Raji (cell line): ENCODE measurements at regions not wholly inside any gene's neighbourhood (a gene's known extent, or its start where the extent isn't known, plus 50 kb on each side); places are given as distances from the start of the nearest gene placed in this dataset.

Experiments
- POLR2A ChIP-seq: IDR thresholded peaks from 2 replicates; pipeline ENCODE4 v1.6.1; 2011; ENCODE audit warnings: low read depth, low read length, control low read depth; ENCODE audit not compliant: insufficient read depth

DNA sequence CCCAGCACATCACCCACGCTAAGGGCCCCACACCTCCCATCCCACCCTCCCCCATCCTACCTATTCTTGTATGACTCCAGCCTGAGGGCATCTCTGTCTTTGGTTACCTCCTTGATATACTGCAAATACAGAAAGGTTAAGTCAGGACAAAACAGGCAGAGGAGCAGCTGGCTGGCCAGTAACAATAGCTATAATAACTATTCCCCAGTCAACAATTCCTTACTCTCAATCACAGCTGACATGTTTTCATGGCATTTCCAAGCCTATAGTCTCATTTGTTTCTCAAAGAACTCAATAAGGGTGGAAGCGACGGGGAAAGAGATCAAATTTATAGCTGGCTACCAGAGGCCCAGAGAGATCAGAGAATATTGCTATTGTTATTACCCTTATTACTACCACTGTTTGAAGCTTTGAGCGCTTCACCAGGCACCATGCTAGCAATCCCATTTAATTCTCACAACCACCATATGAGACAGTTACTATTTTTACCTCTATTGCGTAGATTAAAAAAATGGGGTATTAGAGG lies 93.0 kb upstream of the C2CD4B start:
- TF ChIP-seq POLR2A, result no peak

DNA sequence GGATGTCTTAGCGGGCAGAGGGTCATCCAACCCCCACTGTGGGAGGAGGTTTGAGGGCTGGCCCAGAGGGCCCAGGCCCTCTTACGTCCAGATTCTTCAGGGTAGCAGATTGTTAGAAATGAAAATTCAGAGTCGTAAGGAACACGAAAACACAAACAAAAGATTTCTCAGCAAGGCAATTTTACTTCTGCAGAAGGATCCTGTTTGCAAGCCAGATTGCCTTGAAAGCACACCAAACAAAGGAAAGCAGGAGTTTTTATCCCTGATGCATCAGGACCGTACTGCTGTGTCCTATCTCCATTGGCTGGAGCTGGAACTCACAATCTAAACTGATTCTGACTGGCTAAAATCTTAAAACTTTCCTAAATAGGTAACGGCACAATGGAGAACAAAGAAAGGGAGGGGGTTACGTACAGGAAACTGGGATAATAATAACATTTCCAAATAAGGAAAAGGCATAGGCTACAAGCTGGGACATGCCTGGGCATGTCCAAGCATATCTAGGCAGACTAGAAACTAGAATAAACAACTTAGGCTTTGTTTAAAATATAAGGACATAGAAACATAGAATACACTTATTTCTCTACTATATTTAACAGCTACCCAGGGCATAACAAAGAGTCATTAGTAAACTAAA lies 97.3 kb upstream of the C2CD4B start:
- no peak for TF ChIP-seq POLR2A

DNA sequence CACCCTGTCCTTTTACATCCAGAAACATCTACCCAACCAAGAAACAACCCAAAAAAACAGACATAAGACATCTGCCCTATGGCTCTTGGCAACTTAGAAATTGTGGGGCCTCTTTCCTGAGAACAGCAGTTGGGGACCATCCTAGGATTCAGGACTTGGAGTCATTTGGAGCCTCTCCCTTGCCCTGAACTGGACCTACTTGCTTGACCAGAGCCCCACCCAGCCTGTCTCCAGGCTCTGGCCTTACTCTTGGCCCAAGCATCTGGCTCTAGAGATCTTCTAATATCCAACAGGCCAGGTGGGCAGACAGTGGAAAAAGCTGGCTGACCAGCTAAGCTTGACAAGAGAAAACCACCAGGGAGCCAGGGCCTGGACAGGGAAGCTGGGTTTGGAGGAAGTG lies 99.1 kb upstream of the C2CD4B start:
- no peak for TF ChIP-seq POLR2A

DNA sequence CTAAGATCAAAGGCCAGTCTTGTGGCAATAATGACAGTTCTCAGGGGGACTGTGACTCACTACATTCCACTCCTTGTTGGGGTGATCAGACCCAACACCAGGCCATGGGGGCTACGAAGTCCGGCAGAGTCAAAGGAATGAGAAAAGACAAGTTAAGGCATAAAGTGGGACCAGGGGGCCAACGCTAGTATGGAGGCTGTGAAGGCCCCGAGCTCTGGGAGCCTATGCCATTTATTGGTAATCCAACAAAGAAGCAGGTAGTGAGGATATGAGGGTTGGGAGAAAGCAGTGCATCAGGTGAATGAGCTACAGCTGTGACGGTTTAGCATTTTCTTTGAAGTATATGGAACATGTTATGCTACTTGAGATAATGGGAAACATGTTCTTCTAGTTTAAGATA lies 104.4 kb upstream of the C2CD4B start:
- no peak for TF ChIP-seq POLR2A

DNA sequence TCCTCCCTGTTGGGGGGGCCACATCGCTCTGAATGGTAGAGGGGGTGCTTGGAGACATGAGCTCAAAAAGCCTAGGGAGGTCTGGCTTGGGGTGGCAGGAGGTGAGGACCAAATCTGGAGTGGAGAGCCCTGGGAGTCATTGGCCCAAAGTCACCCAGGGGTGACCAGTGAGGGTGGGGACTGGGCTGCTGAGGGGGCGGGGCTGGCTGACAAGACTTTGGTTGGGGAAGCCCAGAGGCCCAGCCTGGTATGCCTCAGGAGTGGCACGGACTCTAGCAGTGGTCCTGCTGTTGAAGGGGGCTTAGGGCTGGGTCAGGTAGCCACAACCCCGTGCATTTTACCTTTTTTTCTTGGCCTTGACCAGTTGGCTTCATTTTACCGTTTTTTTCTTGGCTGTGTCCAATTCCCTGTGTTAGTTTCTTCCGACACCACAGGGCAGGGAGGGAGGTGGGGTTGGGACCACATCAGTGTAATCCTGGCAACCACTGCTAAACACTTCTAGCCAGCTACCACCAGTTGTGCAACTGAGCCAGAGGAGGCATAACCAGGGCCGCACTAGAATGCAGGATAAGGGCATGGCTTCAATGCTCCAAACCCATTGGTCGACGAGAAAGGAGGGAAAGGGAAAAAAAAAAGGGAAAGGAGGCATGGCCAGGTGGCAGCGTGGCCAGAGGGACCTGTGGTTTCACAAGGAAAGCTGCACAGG lies 105.3 kb upstream of the C2CD4B start:
- TF ChIP-seq POLR2A, result no peak

DNA sequence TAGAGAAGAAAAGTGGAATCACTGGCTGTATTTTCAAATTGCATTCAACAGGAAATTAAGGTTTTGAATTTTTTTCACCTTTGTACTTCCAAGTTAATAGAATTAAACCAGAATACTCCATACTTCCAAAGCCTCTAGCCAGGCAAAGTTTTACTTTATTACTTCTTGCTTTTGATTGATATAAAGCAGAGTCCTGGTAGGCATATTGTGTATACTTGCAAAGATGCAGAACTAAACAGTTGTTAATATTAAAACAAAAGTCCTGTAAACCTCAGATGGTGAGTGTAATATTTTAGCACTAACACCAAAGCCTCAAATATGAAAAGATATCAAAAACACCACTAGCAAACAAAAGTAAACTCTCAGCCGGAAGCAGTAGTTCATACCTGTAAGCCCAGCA lies 107.2 kb upstream of the C2CD4B start:
- no peak for TF ChIP-seq POLR2A

DNA sequence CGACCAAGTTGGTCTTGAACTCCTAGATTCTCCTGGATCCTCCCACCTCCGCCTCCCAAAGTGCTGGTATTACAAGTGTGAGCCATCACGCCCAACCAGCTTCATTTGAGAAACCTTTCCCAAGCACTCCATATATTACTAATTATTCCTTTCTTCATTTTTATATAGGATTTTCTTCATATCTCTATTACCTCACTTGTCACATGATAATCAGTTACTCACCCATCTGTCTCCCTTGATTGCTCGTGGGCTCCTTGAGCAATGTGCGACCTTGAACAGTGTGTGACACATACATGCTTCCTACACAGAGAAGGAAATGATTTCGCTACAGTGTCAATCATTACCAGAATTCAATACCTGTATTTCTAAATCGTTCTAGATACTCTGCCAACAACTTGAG lies 110.7 kb upstream of the C2CD4B start:
- TF ChIP-seq POLR2A, result no peak

DNA sequence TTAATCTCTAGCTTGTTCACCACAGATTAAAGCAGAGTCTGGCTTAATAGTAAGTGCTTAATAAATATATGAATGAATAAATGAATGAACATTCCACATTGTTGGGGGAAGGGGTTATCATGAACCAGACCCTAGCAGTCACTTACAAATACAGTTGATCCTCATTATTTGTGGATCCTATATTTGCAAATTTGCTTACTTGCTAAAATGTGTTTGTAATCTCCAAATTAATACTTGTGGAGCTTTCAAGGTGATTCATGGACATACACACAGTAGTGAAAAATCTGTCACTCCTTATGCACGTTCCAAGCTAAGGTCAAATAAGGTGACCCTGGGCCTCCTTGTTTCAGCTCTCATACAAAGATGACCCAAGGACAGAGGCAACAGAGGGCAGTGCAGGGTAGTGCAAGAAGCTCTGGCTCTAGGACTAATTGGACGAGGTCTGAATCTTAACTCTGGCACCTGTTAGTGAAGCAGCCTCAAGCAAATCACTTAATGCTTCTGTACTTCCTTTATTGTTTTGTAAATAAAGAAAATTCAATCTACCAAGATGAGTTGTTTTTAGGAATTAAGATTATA lies 112.8 kb upstream of the C2CD4B start:
- TF ChIP-seq POLR2A, result no peak

DNA sequence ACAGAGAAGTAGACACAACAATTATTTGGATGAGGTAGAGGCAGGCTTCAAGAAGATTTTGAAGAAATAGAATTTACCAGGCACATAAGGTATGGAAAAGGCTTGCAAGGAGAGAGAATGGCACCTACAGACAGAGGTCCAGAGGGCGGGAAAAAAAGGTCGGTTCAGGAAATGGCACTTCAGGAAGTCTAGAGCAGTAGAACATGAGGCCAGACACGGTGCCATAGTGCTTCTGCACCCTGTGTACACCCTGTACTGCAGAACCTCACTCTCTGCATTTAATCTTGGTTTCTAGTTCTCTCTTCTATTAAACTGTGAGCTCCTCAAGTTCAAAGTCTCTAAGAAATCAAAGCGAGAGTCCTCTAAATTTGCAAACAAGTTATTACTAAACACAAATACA lies 113.4 kb upstream of the C2CD4B start:
- TF ChIP-seq POLR2A, result no peak

DNA sequence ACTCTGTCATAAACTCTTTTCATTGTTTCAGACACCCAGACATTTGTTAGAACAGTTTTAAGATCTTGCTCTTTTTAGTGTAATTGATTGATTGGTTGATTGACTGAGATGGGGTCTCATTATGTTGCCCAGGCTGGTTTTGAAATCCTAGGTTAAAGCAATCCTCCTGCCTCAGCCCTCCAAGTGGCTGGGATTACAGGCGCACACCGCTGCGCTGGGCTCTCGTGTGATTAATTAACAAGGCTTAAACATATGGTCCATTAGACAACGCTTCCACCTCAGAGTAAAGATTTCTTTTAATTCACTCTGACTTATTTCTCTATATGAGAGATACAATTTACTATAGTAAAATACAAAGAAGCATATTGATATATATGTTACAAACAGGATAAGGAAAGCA lies 114.0 kb upstream of the C2CD4B start:
- TF ChIP-seq POLR2A, result no peak

DNA sequence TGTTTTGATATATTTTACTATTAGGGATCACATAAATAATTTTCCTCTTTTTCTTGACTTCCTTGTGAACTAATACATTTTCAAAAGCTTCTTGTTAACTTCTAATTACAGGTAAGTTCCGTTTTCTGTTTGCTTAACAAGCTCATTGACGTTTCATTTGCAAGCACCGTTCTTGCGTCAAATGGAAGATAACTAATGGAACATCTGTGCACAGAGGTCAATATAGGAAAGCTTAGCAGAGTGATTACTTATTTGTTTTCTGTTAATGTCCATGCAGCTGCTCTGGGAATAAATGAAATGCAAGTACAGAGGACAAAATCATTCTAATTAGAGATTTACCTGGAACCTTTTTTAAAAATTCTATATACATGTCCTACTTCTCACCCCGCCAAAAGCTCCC lies 115.5 kb upstream of the C2CD4B start:
- no peak for TF ChIP-seq POLR2A

DNA sequence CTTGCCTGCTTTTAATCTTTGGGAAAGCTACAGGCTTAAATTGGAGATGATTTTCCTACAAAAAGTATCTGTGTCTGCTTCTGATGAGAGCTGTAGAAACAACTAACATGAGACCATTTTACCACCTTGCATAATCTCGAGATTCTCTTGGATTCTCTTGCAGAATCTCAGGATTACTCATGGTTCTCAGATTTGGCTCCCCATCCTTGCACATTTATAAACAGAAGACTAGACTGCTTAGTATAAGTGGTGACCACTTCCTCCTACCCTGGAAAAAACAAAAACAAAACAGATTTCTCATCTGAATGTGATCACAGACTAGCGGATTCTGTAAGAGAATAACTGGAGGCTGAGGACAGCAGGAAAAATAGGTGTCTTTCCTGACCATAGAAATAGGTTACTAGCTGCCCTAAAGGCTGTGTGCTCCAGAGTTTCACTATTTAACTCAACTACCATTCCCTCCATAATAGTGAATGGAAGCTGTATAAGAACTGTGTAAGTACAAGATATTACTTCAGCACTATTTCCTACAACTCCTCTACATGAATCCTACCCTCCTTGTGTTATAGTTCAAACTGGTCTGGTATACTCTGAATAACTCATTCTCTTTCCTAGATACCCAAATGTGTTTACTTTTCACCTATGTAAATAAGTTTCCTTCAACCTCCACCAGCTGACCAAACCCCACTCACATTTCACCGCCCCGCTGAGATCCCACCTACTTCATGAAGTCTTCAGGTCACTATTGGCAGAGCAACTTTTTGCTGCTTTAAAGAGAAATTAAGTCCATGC lies 122.2 kb upstream of the C2CD4B start:
- no peak for TF ChIP-seq POLR2A

DNA sequence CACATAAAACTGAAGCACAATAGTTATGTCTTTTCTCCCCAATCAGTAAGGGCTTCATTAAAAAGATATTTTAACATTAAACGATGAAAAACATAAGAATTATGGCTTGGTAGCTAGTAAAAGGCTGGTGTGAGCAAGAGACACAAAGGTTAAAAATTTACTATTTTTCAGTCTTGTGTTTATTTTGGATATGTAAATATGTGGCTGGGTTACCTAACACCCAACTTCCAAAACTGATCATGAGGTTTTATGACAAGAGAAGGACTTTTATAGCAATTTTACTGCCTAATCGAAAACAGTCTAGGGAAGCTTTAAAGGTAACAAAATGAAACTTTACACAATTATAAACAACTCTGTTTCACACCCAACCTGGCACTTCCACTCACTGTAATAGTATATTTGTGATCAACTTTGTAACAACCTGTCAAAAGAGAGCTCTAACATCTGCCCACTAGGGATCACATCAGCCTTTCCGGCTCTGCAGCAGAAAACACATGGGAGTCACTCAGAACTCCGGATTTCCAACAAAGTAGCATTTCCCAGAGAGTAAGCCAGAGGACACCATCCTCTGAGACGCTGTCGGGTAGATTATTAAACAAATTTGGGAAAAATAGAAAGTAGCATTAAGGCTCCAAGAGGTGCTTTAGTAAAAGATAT lies 123.4 kb upstream of the C2CD4B start:
- no peak for TF ChIP-seq POLR2A

DNA sequence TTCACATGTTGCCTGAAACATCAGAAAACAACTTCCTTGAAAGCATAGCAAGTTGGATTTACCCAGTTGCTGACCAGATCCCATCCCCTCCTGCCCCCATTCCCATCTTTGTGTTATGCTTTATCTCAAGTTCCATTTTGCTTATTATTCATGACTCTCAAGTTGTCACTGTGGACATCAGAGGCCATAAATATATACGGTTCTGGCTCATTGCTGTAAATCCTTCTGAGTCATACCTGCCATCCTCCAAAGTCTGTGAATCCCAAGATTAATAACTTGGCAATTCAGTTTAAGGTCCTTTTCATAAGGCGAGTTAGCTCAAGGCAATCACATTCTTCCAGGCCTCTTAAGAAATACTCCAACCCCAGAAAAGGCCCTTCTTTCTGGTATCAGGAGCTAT lies 126.2 kb upstream of the C2CD4B start:
- TF ChIP-seq POLR2A, result no peak
